Activated naive CD4-positive, alpha-beta T cell treated with anti-CD3 and anti-CD28 coated beads for 36 hours (primary cell): ENCODE measurements at regions not wholly inside any gene's neighbourhood (a gene's known extent, or its start where the extent isn't known, plus 50 kb on each side); places are given as distances from the start of the nearest gene placed in this dataset.

ENCODE experiments used
- CTCF ChIA-PET: fragments of 350-600 bp; sonication (Branson Sonifier 250); formaldehyde crosslinking; loops from one replicate; lab custom pipeline; 2021; ENCODE audit warnings: antibody characterized with exemption; lab: Charles Lee
- DNase-seq: peaks from one replicate; pipeline ENCODE4 v3.0.0-alpha.2; 2020
- H3K27ac Mint-ChIP-seq: one replicate; pipeline ENCODE4 v1.8.0; 2021; ENCODE audit warnings: mild to moderate bottlenecking, mixed read lengths
- H3K27me3 Mint-ChIP-seq: one replicate; pipeline ENCODE4 v1.8.0; 2021; ENCODE audit warnings: low read depth, mixed read lengths
- H3K36me3 Mint-ChIP-seq: one replicate; pipeline ENCODE4 v1.8.0; 2021; ENCODE audit warnings: low read depth, mixed read lengths
- H3K4me1 Mint-ChIP-seq: one replicate; pipeline ENCODE4 v1.8.0; 2021; ENCODE audit warnings: low read depth, mixed read lengths
- H3K4me3 Mint-ChIP-seq: one replicate; pipeline ENCODE4 v1.8.0; 2021; ENCODE audit warnings: mild to moderate bottlenecking, moderate library complexity, mixed read lengths
- H3K9me3 Mint-ChIP-seq: one replicate; pipeline ENCODE4 v1.8.0; 2021; ENCODE audit warnings: mixed read lengths
- intact Hi-C: fragments of 100-400 bp; cut with micrococcal nuclease; formaldehyde crosslinking; loops from one replicate; pipeline ENCODE4 v1.15.1; 2023

- peak; percentile 16 for DNase-seq
- Mint-ChIP-seq H3K4me3 (no peak overlapping the region), H3K9me3 (no peaks in the 10 kb centered on the region), H3K36me3 (no peaks in the 10 kb centered on the region), H3K27ac (no peak overlapping the region), H3K27me3 (no peaks in the 10 kb centered on the region), H3K4me1 (peaks cover 44% of the 10 kb centered on the region)
- intact Hi-C loops: no loop called here
- CTCF ChIA-PET: interaction anchor here (2.9 kb wide), 1 partner anchor 238 kb away, joined by 9 read pairs; no protein-coding TSS in a partner anchor
Observed at GRCh38 chr2:172223601-172224054, 120.9 kb upstream of the DLX2 start.

DNA sequence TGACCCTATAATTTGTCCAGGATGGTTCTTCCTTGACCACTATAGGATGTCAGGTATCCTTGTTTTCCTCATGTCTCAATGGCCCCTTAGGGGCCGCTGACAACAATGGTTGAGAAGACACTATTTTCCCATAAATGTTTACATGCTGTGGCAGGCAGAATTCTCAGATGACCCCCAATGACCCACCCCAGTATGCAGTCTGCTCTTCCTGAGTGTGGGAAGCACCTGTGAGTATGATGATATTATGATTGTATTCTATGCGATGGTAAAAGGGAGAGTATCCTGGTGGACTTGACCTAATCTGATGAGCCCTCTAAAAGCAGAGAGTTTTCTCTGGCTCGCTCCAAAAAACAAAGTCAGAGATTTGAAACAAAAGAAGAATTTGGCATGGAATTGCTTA is 123.1 kb upstream of the DLX2 start:
- Mint-ChIP-seq H3K27ac (no peak overlapping the region), H3K4me1 (peaks cover 30% of the 10 kb centered on the region), H3K36me3 (no peaks in the 10 kb centered on the region), H3K27me3 (no peaks in the 10 kb centered on the region), H3K4me3 (no peak overlapping the region), H3K9me3 (no peaks in the 10 kb centered on the region)
- intact Hi-C loops: loop anchor here (1.0 kb wide), 2 partner anchors 53 to 240 kb away; no protein-coding TSS in a partner anchor
- no peak for DNase-seq
- CTCF ChIA-PET: interaction anchor here (0.6 to 3.7 kb wide), 3 partner anchors 56 to 236 kb away, joined by 3 to 12 read pairs (median 3); no protein-coding TSS in a partner anchor

- CTCF ChIA-PET: interaction anchor here (0.6 to 3.7 kb wide), 3 partner anchors 55 to 236 kb away, joined by 3 to 12 read pairs (median 3); no protein-coding TSS in a partner anchor
- intact Hi-C loops: loop anchor here (1.0 kb wide), 2 partner anchors 54 to 239 kb away; no protein-coding TSS in a partner anchor
- DNase-seq: peak; percentile 64
- H3K27me3 Mint-ChIP-seq: no peaks in the 10 kb centered on the region
- H3K27ac Mint-ChIP-seq: no peak overlapping the region
- H3K4me1 Mint-ChIP-seq: peaks cover 30% of the 10 kb centered on the region
- no peaks in the 10 kb centered on the region for H3K9me3 Mint-ChIP-seq
- no peaks in the 10 kb centered on the region for H3K36me3 Mint-ChIP-seq
- H3K4me3 Mint-ChIP-seq: no peak overlapping the region
Observed at GRCh38 chr2:172226244-172227061, 123.8 kb upstream of the DLX2 start.

DNA sequence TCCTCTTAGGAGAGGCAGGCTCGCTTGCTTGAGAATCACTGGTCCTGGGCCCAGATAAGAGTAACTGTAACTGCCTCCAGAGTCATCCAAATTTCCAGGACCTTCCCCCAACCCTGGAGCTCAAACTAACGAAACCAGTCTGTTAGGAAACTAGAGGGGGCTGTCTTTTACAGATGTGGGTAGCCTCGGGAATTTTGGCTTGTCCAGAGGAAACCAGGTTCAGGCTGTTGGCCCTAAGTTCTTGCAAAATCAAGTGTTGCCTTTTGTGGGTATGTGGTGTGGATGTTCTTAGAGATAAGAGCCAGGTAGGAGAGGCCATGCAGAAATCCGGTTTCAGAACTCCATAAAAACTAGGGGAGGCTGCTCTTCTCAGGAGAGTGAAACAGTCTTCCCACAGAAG is 125.0 kb upstream of the DLX2 start:
- intact Hi-C loops: no loop called here
- H3K4me1 Mint-ChIP-seq: peaks cover 28% of the 10 kb centered on the region
- no peaks in the 10 kb centered on the region for H3K9me3 Mint-ChIP-seq
- no peak overlapping the region for H3K27ac Mint-ChIP-seq
- CTCF ChIA-PET: interaction anchor here (3.7 kb wide), 1 partner anchor 234 kb away, joined by 12 read pairs; no protein-coding TSS in a partner anchor
- DNase-seq: no peak
- no peak overlapping the region for H3K4me3 Mint-ChIP-seq
- H3K36me3 Mint-ChIP-seq: no peaks in the 10 kb centered on the region
- no peaks in the 10 kb centered on the region for H3K27me3 Mint-ChIP-seq

DNA sequence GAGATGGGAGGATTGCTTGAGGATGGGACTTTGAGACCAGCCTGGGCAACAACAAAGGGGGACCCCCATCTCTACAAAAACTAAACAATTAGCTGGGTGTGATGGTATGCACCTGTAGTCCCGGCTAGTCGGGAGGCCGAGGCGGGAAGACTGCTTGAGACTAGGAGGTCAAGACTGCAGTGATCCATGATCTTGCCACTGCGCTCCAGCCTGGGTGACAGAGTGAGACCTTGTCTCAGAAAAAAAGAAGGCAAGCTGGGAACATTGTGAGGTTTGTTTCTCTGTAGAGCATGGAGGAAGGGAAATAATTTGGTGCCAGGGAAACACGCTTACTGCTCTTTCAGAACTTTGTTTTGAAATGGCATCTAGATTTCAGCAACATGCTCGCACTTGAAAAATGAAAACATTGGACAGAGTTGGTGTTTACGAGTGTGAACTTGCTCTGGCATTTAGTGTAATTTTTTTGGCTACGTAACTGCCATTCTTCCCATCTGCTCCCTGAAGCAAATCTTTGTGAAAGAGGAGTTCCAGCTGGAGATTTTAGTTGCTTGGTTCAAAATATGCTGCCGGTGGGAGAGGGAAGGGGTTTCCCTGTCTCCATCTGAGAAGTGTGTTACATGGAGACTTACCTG is 125.6 kb upstream of the DLX2 start:
- no peaks in the 10 kb centered on the region for H3K9me3 Mint-ChIP-seq
- no peak overlapping the region for H3K4me3 Mint-ChIP-seq
- H3K4me1 Mint-ChIP-seq: peaks cover 22% of the 10 kb centered on the region
- no peak for DNase-seq
- H3K27me3 Mint-ChIP-seq: no peaks in the 10 kb centered on the region
- CTCF ChIA-PET: no interaction called here
- intact Hi-C loops: no loop called here
- no peak overlapping the region for H3K27ac Mint-ChIP-seq
- H3K36me3 Mint-ChIP-seq: no peaks in the 10 kb centered on the region

GRCh38 chr2:172229125-172229524 is 126.4 kb upstream of the DLX2 start:
- H3K27ac Mint-ChIP-seq: no peak overlapping the region
- H3K4me3 Mint-ChIP-seq: no peak overlapping the region
- no peak for DNase-seq
- no peaks in the 10 kb centered on the region for H3K9me3 Mint-ChIP-seq
- H3K4me1 Mint-ChIP-seq: peaks cover 16% of the 10 kb centered on the region
- CTCF ChIA-PET: interaction anchor here (1.0 kb wide), 1 partner anchor 237 kb away, joined by 4 read pairs; no protein-coding TSS in a partner anchor
- intact Hi-C loops: no loop called here
- peaks cover 2% of the 10 kb centered on the region for H3K27me3 Mint-ChIP-seq
- no peaks in the 10 kb centered on the region for H3K36me3 Mint-ChIP-seq

GRCh38 chr2:172230332-172230888 is 127.7 kb upstream of the DLX2 start:
- Mint-ChIP-seq H3K9me3 (no peaks in the 10 kb centered on the region), H3K27ac (no peak overlapping the region), H3K4me3 (no peak overlapping the region), H3K36me3 (no peaks in the 10 kb centered on the region), H3K4me1 (peaks cover 17% of the 10 kb centered on the region), H3K27me3 (peaks cover 14% of the 10 kb centered on the region)
- intact Hi-C loops: no loop called here
- CTCF ChIA-PET: interaction anchor here (0.8 to 1.3 kb wide), 3 partner anchors 27 to 236 kb away, joined by 3 to 4 read pairs (median 3); no protein-coding TSS in a partner anchor
- no peak for DNase-seq

DNA sequence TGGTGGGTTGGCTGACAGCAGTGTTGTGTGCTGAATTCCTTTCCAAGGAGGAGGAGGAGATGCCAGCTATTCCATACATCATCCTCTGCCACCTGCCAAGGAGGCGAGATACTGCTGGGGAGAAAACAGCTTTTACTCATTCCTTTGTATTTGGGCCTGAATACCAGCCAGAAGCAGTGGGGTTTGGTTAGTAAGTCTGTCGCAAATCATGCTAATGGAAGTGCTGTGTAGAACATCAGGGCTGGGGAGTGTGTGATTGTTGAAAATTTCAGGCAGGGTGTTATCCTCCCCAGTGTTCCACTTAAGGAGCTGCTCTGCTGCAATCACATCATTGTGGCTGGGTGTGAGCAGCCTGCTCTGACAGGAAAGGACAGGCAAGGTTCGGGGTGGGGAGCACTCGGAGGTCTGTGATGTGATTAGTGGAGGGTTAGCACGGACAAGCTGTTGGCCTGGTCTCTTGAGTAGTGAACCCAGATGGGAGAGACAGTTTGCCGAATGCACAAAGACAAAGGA is 128.2 kb upstream of the DLX2 start:
- Mint-ChIP-seq H3K4me1 (peaks cover 16% of the 10 kb centered on the region), H3K4me3 (no peak overlapping the region), H3K9me3 (no peaks in the 10 kb centered on the region), H3K27ac (no peak overlapping the region), H3K36me3 (no peaks in the 10 kb centered on the region), H3K27me3 (peaks cover 14% of the 10 kb centered on the region)
- CTCF ChIA-PET: interaction anchor here (1.3 kb wide), 1 partner anchor 231 kb away, joined by 3 read pairs; no protein-coding TSS in a partner anchor
- intact Hi-C loops: no loop called here
- DNase-seq: no peak

DNA sequence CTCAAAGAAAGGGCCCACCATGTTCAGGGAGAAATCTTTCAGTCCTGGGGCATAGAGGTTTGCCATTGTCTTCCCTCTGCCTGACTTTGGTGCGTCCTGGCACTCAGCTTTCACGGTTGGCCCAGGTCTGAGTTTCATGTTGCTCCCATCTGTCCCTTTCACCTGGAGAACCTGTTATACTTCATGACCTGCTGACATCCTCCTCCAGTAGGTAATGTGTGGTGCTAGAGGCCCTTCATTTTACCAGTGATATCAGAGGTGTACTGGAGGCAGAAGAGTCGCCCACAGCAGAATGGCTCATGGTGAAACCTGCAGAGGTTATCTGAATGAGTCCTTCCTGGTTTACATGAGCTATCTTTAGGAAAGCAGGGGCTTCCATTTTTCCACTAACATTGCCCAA is 128.8 kb upstream of the DLX2 start:
- no peaks in the 10 kb centered on the region for H3K9me3 Mint-ChIP-seq
- peaks cover 16% of the 10 kb centered on the region for H3K4me1 Mint-ChIP-seq
- no peak overlapping the region for H3K27ac Mint-ChIP-seq
- H3K36me3 Mint-ChIP-seq: no peaks in the 10 kb centered on the region
- peaks cover 18% of the 10 kb centered on the region for H3K27me3 Mint-ChIP-seq
- DNase-seq: no peak
- intact Hi-C loops: no loop called here
- CTCF ChIA-PET: interaction anchor here (0.7 to 1.3 kb wide), 2 partner anchors 230 to 376 kb away, joined by 3 read pairs; no protein-coding TSS in a partner anchor
- no peak overlapping the region for H3K4me3 Mint-ChIP-seq

- H3K27ac Mint-ChIP-seq: no peak overlapping the region
- no peak overlapping the region for H3K4me3 Mint-ChIP-seq
- no peak for DNase-seq
- no peaks in the 10 kb centered on the region for H3K9me3 Mint-ChIP-seq
- intact Hi-C loops: no loop called here
- peaks cover 16% of the 10 kb centered on the region for H3K4me1 Mint-ChIP-seq
- CTCF ChIA-PET: interaction anchor here (0.8 to 1.7 kb wide), 2 partner anchors 209 to 228 kb away, joined by 3 to 4 read pairs; no protein-coding TSS in a partner anchor
- H3K27me3 Mint-ChIP-seq: peaks cover 24% of the 10 kb centered on the region
- no peaks in the 10 kb centered on the region for H3K36me3 Mint-ChIP-seq
Observed at GRCh38 chr2:172232708-172233396, 130.2 kb upstream of the DLX2 start.

GRCh38 chr2:172233987-172234715 is 131.5 kb upstream of the DLX2 start:
- Mint-ChIP-seq H3K4me3 (peak overlapping the region; percentile 83), H3K36me3 (no peaks in the 10 kb centered on the region), H3K4me1 (peaks cover 16% of the 10 kb centered on the region), H3K27ac (no peak overlapping the region), H3K9me3 (no peaks in the 10 kb centered on the region), H3K27me3 (peaks cover 24% of the 10 kb centered on the region)
- intact Hi-C loops: no loop called here
- DNase-seq: no peak
- CTCF ChIA-PET: interaction anchor here (0.5 to 1.7 kb wide), 3 partner anchors 210 to 468 kb away, joined by 3 to 4 read pairs (median 4); no protein-coding TSS in a partner anchor
